HEK293 (cell line): ENCODE measurements at regions not wholly inside any gene's neighbourhood (a gene's known extent, or its start where the extent isn't known, plus 50 kb on each side); places are given as distances from the start of the nearest gene placed in this dataset.

Experiments
- CTCF ChIA-PET: fragments of 350-600 bp; formaldehyde crosslinking; extraction: SDS; loops from one replicate; lab custom pipeline; 2021; ENCODE audit warnings: antibody characterized with exemption; lab: Yijun Ruan, JAX
- POLR2A ChIA-PET: fragments of 300-600 bp; formaldehyde crosslinking; extraction: SDS; loops from one replicate; lab custom pipeline; 2020; ENCODE audit warnings: antibody characterized with exemption, inconsistent platforms; lab: Yijun Ruan, JAX
- H3K27ac ChIP-seq: fragments of 200-500 bp; sonication (Bioruptor generic); 2 replicates; pipeline ENCODE4 v1.5.1; 2014; ENCODE audit warnings: low read depth, low read length, control low read depth, inconsistent platforms; ENCODE audit errors: extremely low read depth
- H3K36me3 ChIP-seq, 2 experiments: fragments of 200-500 bp in 1 of 2; sonication (Bioruptor generic) in 1 of 2; 1 replicate in 1 of 2; 2 replicates in 1 of 2; pipeline ENCODE4 v1.5.1; 2014 to 2017; ENCODE audit warnings: inconsistent platforms in 2 of 2, low read length in 2 of 2; ENCODE audit not compliant: control insufficient read depth in 2 of 2, insufficient read depth in 1 of 2
- H3K4me1 ChIP-seq: fragments of 200-500 bp; sonication (Bioruptor generic); 2 replicates; pipeline ENCODE4 v1.5.1; 2014; ENCODE audit warnings: mild to moderate bottlenecking, low read length, inconsistent platforms; ENCODE audit not compliant: control insufficient read depth, insufficient read depth
- H3K4me3 ChIP-seq: 2 replicates; pipeline ENCODE4 v1.5.1; 2011; ENCODE audit warnings: low read depth, mild to moderate bottlenecking, control low read depth, low read length, moderate library complexity
- H3K9me3 ChIP-seq: fragments of 200-500 bp; sonication (Bioruptor generic); 2 replicates; pipeline ENCODE4 v1.5.1; 2014; ENCODE audit warnings: low read depth, low read length, inconsistent platforms; ENCODE audit not compliant: control insufficient read depth, insufficient read depth
- GLIS1 ChIP-seq: fragments of 450-650 bp; formaldehyde crosslinking; IDR thresholded peaks from 2 replicates; pipeline ENCODE4 v1.5.1; 2016; ENCODE audit warnings: missing biosample characterization, missing genetic modification characterization
- HOXA7 ChIP-seq: sonication (generic); formaldehyde crosslinking; IDR thresholded peaks from 2 replicates; pipeline ENCODE4 v1.8.1; 2022; ENCODE audit warnings: missing genetic modification reagents, borderline replicate concordance
- OSR2 ChIP-seq: fragments of 450-650 bp; formaldehyde crosslinking; IDR thresholded peaks from 2 replicates; pipeline ENCODE4 v1.5.1; 2016; ENCODE audit warnings: missing biosample characterization, missing genetic modification characterization
- SALL2 ChIP-seq: fragments of 450-650 bp; formaldehyde crosslinking; IDR thresholded peaks from 2 replicates; pipeline ENCODE4 v1.5.0; 2017; ENCODE audit warnings: missing biosample characterization, mild to moderate bottlenecking, missing genetic modification characterization, borderline replicate concordance
- SETDB1 ChIP-seq: IDR thresholded peaks from one replicate; pipeline ENCODE4 v1.6.1; 2017; ENCODE audit warnings: mild to moderate bottlenecking, low read length, moderate library complexity, mixed read lengths; ENCODE audit not compliant: insufficient read length
- TCF7L2 ChIP-seq: IDR thresholded peaks from 2 replicates; pipeline ENCODE4 v1.6.1; 2011; ENCODE audit warnings: low read depth, mild to moderate bottlenecking, inconsistent platforms, low read length, moderate library complexity, borderline replicate concordance
- YY1 ChIP-seq: fragments of 450-650 bp; formaldehyde crosslinking; IDR thresholded peaks from 2 replicates; pipeline ENCODE4 v1.5.1; 2018; ENCODE audit warnings: missing biosample characterization, missing genetic modification characterization
- ZBTB20 ChIP-seq: fragments of 450-650 bp; formaldehyde crosslinking; IDR thresholded peaks from 2 replicates; pipeline ENCODE4 v1.5.1; 2016; ENCODE audit warnings: missing biosample characterization, missing genetic modification characterization
- ZBTB8A ChIP-seq: fragments of 450-650 bp; formaldehyde crosslinking; IDR thresholded peaks from 2 replicates; pipeline ENCODE4 v1.5.1; 2016; ENCODE audit warnings: missing biosample characterization, missing genetic modification characterization
- ZNF157 ChIP-seq: fragments of 450-650 bp; formaldehyde crosslinking; IDR thresholded peaks from 2 replicates; pipeline ENCODE4 v1.5.1; 2016; ENCODE audit warnings: missing biosample characterization, missing genetic modification characterization
- ZNF169 ChIP-seq: fragments of 450-650 bp; formaldehyde crosslinking; IDR thresholded peaks from 2 replicates; pipeline ENCODE4 v1.5.1; 2016; ENCODE audit warnings: missing biosample characterization, missing genetic modification characterization
- ZNF19 ChIP-seq: fragments of 450-650 bp; formaldehyde crosslinking; IDR thresholded peaks from 2 replicates; pipeline ENCODE4; 2016; ENCODE audit warnings: missing biosample characterization, missing genetic modification characterization, low read depth
- ZNF223 ChIP-seq: fragments of 450-650 bp; formaldehyde crosslinking; IDR thresholded peaks from 2 replicates; pipeline ENCODE4 v1.5.1; 2016; ENCODE audit warnings: missing biosample characterization, missing genetic modification characterization
- ZNF302 ChIP-seq: fragments of 450-650 bp; formaldehyde crosslinking; IDR thresholded peaks from 2 replicates; pipeline ENCODE4 v1.5.1; 2016; ENCODE audit warnings: missing biosample characterization, missing genetic modification characterization, low read depth
- ZNF433 ChIP-seq: fragments of 450-650 bp; formaldehyde crosslinking; IDR thresholded peaks from 2 replicates; pipeline ENCODE4 v1.5.1; 2016; ENCODE audit warnings: missing biosample characterization, missing genetic modification characterization, low read depth
- ZNF501 ChIP-seq: fragments of 450-650 bp; formaldehyde crosslinking; IDR thresholded peaks from 2 replicates; pipeline ENCODE4 v1.5.1; 2016; ENCODE audit warnings: missing biosample characterization, missing genetic modification characterization
- ZNF548 ChIP-seq: fragments of 450-650 bp; formaldehyde crosslinking; IDR thresholded peaks from 2 replicates; pipeline ENCODE4 v1.5.1; 2016; ENCODE audit warnings: missing biosample characterization, missing genetic modification characterization
- ZNF549 ChIP-seq: fragments of 450-650 bp; IDR thresholded peaks from 2 replicates; pipeline ENCODE4 v1.5.1; 2018; ENCODE audit warnings: missing biosample characterization, missing genetic modification characterization, mild to moderate bottlenecking, inconsistent platforms, moderate library complexity
- ZNF561 ChIP-seq: fragments of 450-650 bp; IDR thresholded peaks from 2 replicates; pipeline ENCODE4 v1.5.1; 2018; ENCODE audit warnings: missing biosample characterization, missing genetic modification characterization, borderline replicate concordance
- ZNF654 ChIP-seq: fragments of 450-650 bp; formaldehyde crosslinking; IDR thresholded peaks from 2 replicates; pipeline ENCODE4 v1.5.1; 2016; ENCODE audit warnings: low read depth, missing biosample characterization, missing genetic modification characterization
- ZNF660 ChIP-seq: fragments of 450-650 bp; IDR thresholded peaks from 2 replicates; pipeline ENCODE4 v1.5.1; 2018; ENCODE audit warnings: missing biosample characterization, mild to moderate bottlenecking, missing genetic modification characterization
- ZNF792 ChIP-seq: fragments of 450-650 bp; formaldehyde crosslinking; IDR thresholded peaks from 2 replicates; pipeline ENCODE4 v1.5.1; 2016; ENCODE audit warnings: missing biosample characterization, missing genetic modification characterization
- ZNF830 ChIP-seq: fragments of 450-650 bp; IDR thresholded peaks from 2 replicates; pipeline ENCODE4 v1.5.0; 2018; ENCODE audit warnings: missing biosample characterization, missing genetic modification characterization, low read depth, mild to moderate bottlenecking, moderate library complexity
- ZSCAN16 ChIP-seq: fragments of 450-650 bp; formaldehyde crosslinking; IDR thresholded peaks from 2 replicates; pipeline ENCODE4 v1.5.1; 2016; ENCODE audit warnings: missing biosample characterization, missing genetic modification characterization
- ZXDB ChIP-seq: fragments of 450-650 bp; formaldehyde crosslinking; IDR thresholded peaks from 2 replicates; pipeline ENCODE4 v1.5.1; 2016; ENCODE audit warnings: missing biosample characterization, missing genetic modification characterization
- TF ChIP-seq, protein P1 (sequence below): fragments of 450-650 bp; formaldehyde crosslinking; IDR thresholded peaks from 2 replicates; pipeline ENCODE4 v1.5.1; 2017; ENCODE audit warnings: missing biosample characterization, missing genetic modification characterization
- TF ChIP-seq, protein P2 (sequence below): fragments of 450-650 bp; IDR thresholded peaks from 2 replicates; pipeline ENCODE4 v1.5.1; 2018; ENCODE audit warnings: missing biosample characterization, missing genetic modification characterization
- TF ChIP-seq, protein P3 (sequence below): fragments of 450-650 bp; formaldehyde crosslinking; IDR thresholded peaks from 2 replicates; pipeline ENCODE4 v1.5.1; 2017; ENCODE audit warnings: missing biosample characterization, missing genetic modification characterization

DNA sequence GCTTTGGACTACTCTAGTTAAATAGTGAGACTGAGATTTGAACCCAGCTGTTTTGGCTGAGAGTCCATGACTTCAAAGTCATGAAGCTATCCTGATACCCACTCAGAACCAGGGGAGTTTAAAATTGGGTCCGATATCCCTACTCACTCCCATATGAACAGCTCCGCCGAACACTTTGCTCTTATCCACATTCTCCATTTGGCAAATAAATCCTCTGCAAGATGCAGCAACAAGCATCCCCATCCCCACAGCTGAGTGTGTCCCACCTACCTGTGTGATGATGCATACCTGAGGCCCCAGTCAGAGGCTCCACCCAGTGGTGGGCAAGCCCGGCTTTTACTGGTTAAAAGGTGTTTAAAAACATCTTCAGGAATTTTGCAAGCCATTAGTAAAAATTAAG is 108.3 kb upstream of the SLC24A3 start (continued):
- no peak for TF ChIP-seq ZNF501 (tag by site-specific recombination)
- no peak for TF ChIP-seq ZNF654 (tag by site-specific recombination)
- TF ChIP-seq TCF7L2: no peak
- TF ChIP-seq, protein P1, sequence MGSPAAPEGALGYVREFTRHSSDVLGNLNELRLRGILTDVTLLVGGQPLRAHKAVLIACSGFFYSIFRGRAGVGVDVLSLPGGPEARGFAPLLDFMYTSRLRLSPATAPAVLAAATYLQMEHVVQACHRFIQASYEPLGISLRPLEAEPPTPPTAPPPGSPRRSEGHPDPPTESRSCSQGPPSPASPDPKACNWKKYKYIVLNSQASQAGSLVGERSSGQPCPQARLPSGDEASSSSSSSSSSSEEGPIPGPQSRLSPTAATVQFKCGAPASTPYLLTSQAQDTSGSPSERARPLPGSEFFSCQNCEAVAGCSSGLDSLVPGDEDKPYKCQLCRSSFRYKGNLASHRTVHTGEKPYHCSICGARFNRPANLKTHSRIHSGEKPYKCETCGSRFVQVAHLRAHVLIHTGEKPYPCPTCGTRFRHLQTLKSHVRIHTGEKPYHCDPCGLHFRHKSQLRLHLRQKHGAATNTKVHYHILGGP: no peak
- TF ChIP-seq HOXA7 (CRISPR knock-in tag): no peak
- no peak for TF ChIP-seq ZNF157 (tag by site-specific recombination)
- no peak for TF ChIP-seq YY1
- TF ChIP-seq ZNF548 (tag by site-specific recombination): no peak
- TF ChIP-seq ZNF302 (tag by site-specific recombination): no peak
- TF ChIP-seq ZNF660 (tag by site-specific recombination): no peak
- no peak for TF ChIP-seq ZNF169
- no peak for TF ChIP-seq ZNF792 (tag by site-specific recombination)
- TF ChIP-seq ZXDB (tag by site-specific recombination): no peak

DNA sequence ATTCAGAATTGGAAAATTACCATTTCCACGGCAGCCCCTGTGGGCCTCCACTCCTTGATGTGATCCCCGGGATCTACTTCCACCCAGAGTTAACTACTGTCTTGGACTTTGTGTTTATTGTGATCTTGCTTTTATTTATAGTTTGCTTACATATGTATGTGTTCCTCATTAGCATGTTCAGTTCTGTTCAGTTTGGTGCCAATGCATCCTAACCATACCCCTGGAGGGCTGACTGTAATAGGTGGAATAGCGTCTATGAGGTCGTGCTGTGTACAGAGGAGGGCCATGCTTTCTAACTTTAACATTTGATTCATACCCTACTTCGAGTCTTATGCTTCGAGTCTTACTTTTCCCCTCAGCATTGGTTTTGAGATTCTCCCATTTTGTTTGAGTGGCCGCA is 104.3 kb upstream of the SLC24A3 start:
- Histone ChIP-seq H3K36me3 (no peaks in the 10 kb centered on the region), H3K4me1 (0 out of 2 replicates have a peak, but pooled peaks cover 3% of the 10 kb centered on the region), H3K27ac (no peak overlapping the region), H3K4me3 (no peak overlapping the region), H3K9me3 (no peaks in the 10 kb centered on the region)
- POLR2A ChIA-PET: no interaction called here
- TF ChIP-seq ZBTB20 (tag by site-specific recombination) (no peak), SETDB1 (peak; percentile 49)
- CTCF ChIA-PET: no interaction called here

DNA sequence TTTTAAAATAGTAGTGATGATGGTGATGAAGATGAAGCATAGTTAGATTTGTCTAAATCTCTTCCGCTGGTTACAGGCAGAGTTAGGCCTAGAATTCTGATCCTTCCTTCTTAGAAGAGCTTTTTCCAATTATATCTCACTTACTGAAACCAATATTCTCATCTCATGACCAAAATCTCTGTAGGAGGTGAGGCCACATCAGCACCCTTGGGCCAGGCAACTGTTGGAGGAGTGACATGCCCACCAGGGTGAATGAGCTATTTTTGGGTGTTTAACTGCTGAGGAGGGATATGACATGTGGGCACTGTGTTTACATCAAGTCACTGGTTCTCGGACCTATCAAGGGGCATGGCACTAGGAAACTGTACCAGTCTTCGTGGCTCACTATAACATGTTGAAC is 102.2 kb upstream of the SLC24A3 start:
- ChIA-PET POLR2A (no interaction called here), CTCF (interaction anchor here (0.7 kb wide), 1 partner anchor 19 kb away, joined by 3 read pairs; no protein-coding TSS in a partner anchor)
- H3K4me1 ChIP-seq: 0 out of 2 replicates have a peak, but pooled peaks cover 3% of the 10 kb centered on the region
- H3K27ac ChIP-seq: no peak overlapping the region
- H3K4me3 ChIP-seq: no peak overlapping the region
- TF ChIP-seq ZNF549: no peak
- peak; percentile 78 for TF ChIP-seq GLIS1 (tag by site-specific recombination)
- TF ChIP-seq, protein P2, sequence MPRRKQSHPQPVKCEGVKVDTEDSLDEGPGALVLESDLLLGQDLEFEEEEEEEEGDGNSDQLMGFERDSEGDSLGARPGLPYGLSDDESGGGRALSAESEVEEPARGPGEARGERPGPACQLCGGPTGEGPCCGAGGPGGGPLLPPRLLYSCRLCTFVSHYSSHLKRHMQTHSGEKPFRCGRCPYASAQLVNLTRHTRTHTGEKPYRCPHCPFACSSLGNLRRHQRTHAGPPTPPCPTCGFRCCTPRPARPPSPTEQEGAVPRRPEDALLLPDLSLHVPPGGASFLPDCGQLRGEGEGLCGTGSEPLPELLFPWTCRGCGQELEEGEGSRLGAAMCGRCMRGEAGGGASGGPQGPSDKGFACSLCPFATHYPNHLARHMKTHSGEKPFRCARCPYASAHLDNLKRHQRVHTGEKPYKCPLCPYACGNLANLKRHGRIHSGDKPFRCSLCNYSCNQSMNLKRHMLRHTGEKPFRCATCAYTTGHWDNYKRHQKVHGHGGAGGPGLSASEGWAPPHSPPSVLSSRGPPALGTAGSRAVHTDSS: peak; percentile 67
- no peaks in the 10 kb centered on the region for H3K9me3 ChIP-seq
- H3K36me3 ChIP-seq: no peaks in the 10 kb centered on the region

DNA sequence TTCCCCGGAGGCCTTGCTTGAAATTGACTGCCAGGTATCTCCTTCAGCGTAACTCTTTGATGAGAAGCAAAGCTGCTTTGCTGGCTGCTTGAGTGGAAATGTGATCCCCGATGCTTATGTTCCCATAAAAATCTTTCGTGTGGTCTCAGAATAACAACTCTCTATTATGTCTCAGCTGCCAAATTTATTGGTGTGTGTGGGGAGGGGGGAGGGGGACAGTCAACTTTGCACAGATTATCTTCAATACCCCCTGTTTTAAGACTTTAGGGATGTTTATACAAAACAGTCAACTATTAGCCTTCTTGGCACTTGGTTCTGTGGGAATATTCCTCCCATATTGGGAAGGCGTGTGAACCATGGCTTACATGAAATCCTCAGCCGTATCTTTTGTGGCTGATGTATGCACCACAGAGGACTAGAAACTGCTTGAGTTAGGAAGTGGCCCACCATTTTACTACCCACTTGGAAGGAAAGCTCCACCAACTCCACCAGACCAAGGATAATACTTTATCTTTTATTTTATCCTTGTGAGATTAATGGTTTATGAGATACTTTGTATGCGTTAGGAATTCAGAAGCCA is 101.5 kb upstream of the SLC24A3 start:
- Histone ChIP-seq H3K4me1 (0 out of 2 replicates have a peak, but pooled peaks cover 3% of the 10 kb centered on the region), H3K36me3 (no peaks in the 10 kb centered on the region), H3K27ac (peak overlapping the region; percentile 66), H3K9me3 (no peaks in the 10 kb centered on the region), H3K4me3 (no peak overlapping the region)
- ChIA-PET CTCF (no interaction called here), POLR2A (no interaction called here)
- TF ChIP-seq ZNF561 (tag by site-specific recombination): peak; percentile 69; the same call in 1 of the 2 replicates
- peak; percentile 69; the same call in 1 of the 2 replicates for TF ChIP-seq OSR2
- TF ChIP-seq ZNF19 (tag by site-specific recombination): 0 out of 2 replicates have a peak, but pooled peaks have one; percentile 41
- TF ChIP-seq SALL2 (tag by site-specific recombination): no peak
- 0 out of 2 replicates have a peak, but pooled peaks have one; percentile 53 for TF ChIP-seq ZSCAN16 (tag by site-specific recombination)
- peak; percentile 49; the same call in 1 of the 2 replicates for TF ChIP-seq ZBTB8A (tag by site-specific recombination)
- TF ChIP-seq ZNF830 (tag by site-specific recombination): no peak
- TF ChIP-seq, protein P3, sequence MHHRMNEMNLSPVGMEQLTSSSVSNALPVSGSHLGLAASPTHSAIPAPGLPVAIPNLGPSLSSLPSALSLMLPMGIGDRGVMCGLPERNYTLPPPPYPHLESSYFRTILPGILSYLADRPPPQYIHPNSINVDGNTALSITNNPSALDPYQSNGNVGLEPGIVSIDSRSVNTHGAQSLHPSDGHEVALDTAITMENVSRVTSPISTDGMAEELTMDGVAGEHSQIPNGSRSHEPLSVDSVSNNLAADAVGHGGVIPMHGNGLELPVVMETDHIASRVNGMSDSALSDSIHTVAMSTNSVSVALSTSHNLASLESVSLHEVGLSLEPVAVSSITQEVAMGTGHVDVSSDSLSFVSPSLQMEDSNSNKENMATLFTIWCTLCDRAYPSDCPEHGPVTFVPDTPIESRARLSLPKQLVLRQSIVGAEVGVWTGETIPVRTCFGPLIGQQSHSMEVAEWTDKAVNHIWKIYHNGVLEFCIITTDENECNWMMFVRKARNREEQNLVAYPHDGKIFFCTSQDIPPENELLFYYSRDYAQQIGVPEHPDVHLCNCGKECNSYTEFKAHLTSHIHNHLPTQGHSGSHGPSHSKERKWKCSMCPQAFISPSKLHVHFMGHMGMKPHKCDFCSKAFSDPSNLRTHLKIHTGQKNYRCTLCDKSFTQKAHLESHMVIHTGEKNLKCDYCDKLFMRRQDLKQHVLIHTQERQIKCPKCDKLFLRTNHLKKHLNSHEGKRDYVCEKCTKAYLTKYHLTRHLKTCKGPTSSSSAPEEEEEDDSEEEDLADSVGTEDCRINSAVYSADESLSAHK: peak; percentile 99
- TF ChIP-seq ZNF223 (tag by site-specific recombination): no peak
- TF ChIP-seq ZNF433 (tag by site-specific recombination): no peak
